HepG2 (cell line): ENCODE measurements at regions not wholly inside any gene's neighbourhood (a gene's known extent, or its start where the extent isn't known, plus 50 kb on each side); places are given as distances from the start of the nearest gene placed in this dataset.

ENCODE experiments used
- ATAC-seq: fragments of 200-7000 bp; cut with Tn5 transposase; 3 replicates; pipeline ENCODE4 v1.9.1; 2020; ENCODE audit warnings: mild to moderate bottlenecking, moderate library complexity
- BruUV-seq: library from RNA; stranded (reverse); fragments of 400-500 nt; replicated peaks from 2 replicates; lab custom pipeline; 2021; lab: Mats Ljungman, UMichigan
- CTCF ChIA-PET: fragments of 300-600 bp; formaldehyde crosslinking; extraction: SDS; loops from one replicate; lab custom pipeline; 2021; ENCODE audit warnings: low total read pairs, inconsistent platforms, low intra/inter-chr PET ratio; lab: Yijun Ruan, JAX
- POLR2A ChIA-PET: fragments of 350-600 bp; sonication (Branson Sonifier 250); formaldehyde crosslinking; loops from one replicate; lab custom pipeline; 2020; ENCODE audit warnings: antibody characterized with exemption, inconsistent platforms; lab: Yijun Ruan, JAX
- DNase-seq: peaks from one replicate; pipeline ENCODE4 v3.0.0-alpha.2; 2015; ENCODE audit warnings: low spot score
- FAIRE-seq: peaks from 3 replicates; lab custom pipeline; 2011; peaks lifted over from hg19 to GRCh38; lab: Jason Lieb, UNC
- H2AFZ ChIP-seq: one replicate; pipeline ENCODE4 v1.6.1; 2011; ENCODE audit warnings: low read length, inconsistent platforms
- H3K27ac ChIP-seq: fragments of 300-600 bp; 3 replicates; pipeline ENCODE4 v1.8.0; 2011; ENCODE audit warnings: mixed run types, mild to moderate bottlenecking, mixed read lengths, low read length, inconsistent platforms; ENCODE audit not compliant: insufficient read depth; ENCODE audit errors: extremely low read length
- H3K27me3 ChIP-seq, 2 experiments: fragments of 200-600 bp in 1 of 2; 2 replicates in 1 of 2; 3 replicates in 1 of 2; pipeline versions ENCODE4 v1.6.0 to v1.8.0; 2011; ENCODE audit warnings: low read length in 2 of 2, mild to moderate bottlenecking in 2 of 2, moderate library complexity in 2 of 2, inconsistent platforms in 1 of 2; ENCODE audit not compliant: insufficient read depth in 2 of 2, control insufficient read depth in 1 of 2
- H3K36me3 ChIP-seq, 2 experiments: fragments of 200-600 bp in 1 of 2; replicated peaks in 1 of 2; 2 replicates in 1 of 2; 3 replicates in 1 of 2; pipeline versions ENCODE4 v1.5.1 to v1.8.0; 2011; ENCODE audit warnings: low read length in 2 of 2, inconsistent platforms in 1 of 2; ENCODE audit not compliant: insufficient read depth in 2 of 2, control insufficient read depth in 1 of 2
- H3K4me1 ChIP-seq: 2 replicates; pipeline ENCODE4 v1.5.1; 2012; ENCODE audit warnings: low read length, inconsistent platforms; ENCODE audit not compliant: insufficient read depth
- H3K4me2 ChIP-seq: 2 replicates; pipeline ENCODE4 v1.6.0; 2011; ENCODE audit warnings: low read depth, low read length, inconsistent platforms
- H3K4me3 ChIP-seq, 3 experiments: fragments of 200-600 bp in 1 of 3; sonication (generic), shearing (Covaris generic) in 1 of 3; replicated peaks in 1 of 3; 2 replicates each; pipeline ENCODE4 v1.5.1; 2011 to 2016; ENCODE audit warnings: low read length in 3 of 3, inconsistent platforms in 2 of 3, low read depth in 2 of 3, mild to moderate bottlenecking in 2 of 3, control low read depth in 1 of 3, mixed read lengths in 1 of 3; ENCODE audit not compliant: insufficient read depth in 1 of 3
- H3K79me2 ChIP-seq: one replicate; pipeline ENCODE4 v1.6.1; 2011; ENCODE audit warnings: low read length, inconsistent platforms; ENCODE audit not compliant: insufficient read depth
- H3K9ac ChIP-seq: 2 replicates; pipeline ENCODE4 v1.6.0; 2011; ENCODE audit warnings: mild to moderate bottlenecking, low read depth, low read length, inconsistent platforms; ENCODE audit not compliant: insufficient read depth
- H3K9me3 ChIP-seq: 2 replicates; pipeline ENCODE4 v1.5.1; 2012; ENCODE audit warnings: mild to moderate bottlenecking, low read length
- H4K20me1 ChIP-seq: 2 replicates; pipeline ENCODE4 v1.6.0; 2011; ENCODE audit warnings: inconsistent platforms, mild to moderate bottlenecking, low read length, moderate library complexity; ENCODE audit not compliant: insufficient read depth
- MZF1 ChIP-seq: sonication (generic); formaldehyde crosslinking; IDR thresholded peaks from 2 replicates; pipeline ENCODE4 v1.8.1; 2023; ENCODE audit warnings: mild to moderate bottlenecking, missing genetic modification reagents, borderline replicate concordance
- SALL2 ChIP-seq: sonication (generic); formaldehyde crosslinking; IDR thresholded peaks from 2 replicates; pipeline ENCODE4 v1.8.1; 2023; ENCODE audit warnings: mild to moderate bottlenecking, missing genetic modification reagents, inconsistent platforms
- SKI ChIP-seq: fragments of 450-650 bp; IDR thresholded peaks from one replicate; pipeline ENCODE4 v1.6.1; 2018; ENCODE audit warnings: mild to moderate bottlenecking; ENCODE audit not compliant: partially characterized antibody
- SMARCC2 ChIP-seq: fragments of 450-650 bp; IDR thresholded peaks from 2 replicates; pipeline ENCODE4 v1.6.1; 2017; ENCODE audit warnings: antibody characterized with exemption, mild to moderate bottlenecking
- STAG1 ChIP-seq: sonication (generic); formaldehyde crosslinking; IDR thresholded peaks from 2 replicates; pipeline ENCODE4 v1.4.0; 2020; ENCODE audit warnings: missing genetic modification reagents
- ZNF367 ChIP-seq: sonication (generic); formaldehyde crosslinking; IDR thresholded peaks from 2 replicates; pipeline ENCODE4 v1.4.0; 2020; ENCODE audit warnings: missing genetic modification reagents, borderline replicate concordance
- ZNF432 ChIP-seq: sonication (generic); formaldehyde crosslinking; IDR thresholded peaks from 2 replicates; pipeline ENCODE4 v1.5.0; 2020; ENCODE audit warnings: missing genetic modification reagents, mild to moderate bottlenecking, borderline replicate concordance
- WGBS: methylation state at CpG from one replicate; pipeline ENCODE4 v1.1.6; 2017; ENCODE audit warnings: low lambda C conversion rate; 5-methylcytosine and 5-hydroxymethylcytosine counted together
- in situ Hi-C: cut with HindIII; loops from 2 replicates; pipeline ENCODE4 v1.10.0; 2017; ENCODE audit warnings: low pct_unique_long_range_greater_than_20kb; ENCODE audit not compliant: extremely low pct_ligation_motif_present
- intact Hi-C: fragments of 100-400 bp; cut with micrococcal nuclease; formaldehyde crosslinking; loops from one replicate; pipeline ENCODE4 v1.10.0; 2022; ENCODE audit not compliant: unreplicated experiment
- TF ChIP-seq, protein P1 (sequence below): sonication (generic); formaldehyde crosslinking; IDR thresholded peaks from 2 replicates; pipeline ENCODE4 v1.4.0; 2020; ENCODE audit warnings: missing genetic modification reagents
- TF ChIP-seq, protein P2 (sequence below): sonication (generic); formaldehyde crosslinking; IDR thresholded peaks from 2 replicates; pipeline ENCODE4 v1.4.0; 2020; ENCODE audit warnings: mild to moderate bottlenecking, low read depth, missing genetic modification reagents
- TF ChIP-seq, protein P3 (sequence below): sonication (generic); formaldehyde crosslinking; IDR thresholded peaks from 2 replicates; pipeline ENCODE4 v1.4.0; 2020; ENCODE audit warnings: missing genetic modification reagents
- TF ChIP-seq, protein P4 (sequence below): sonication (generic); formaldehyde crosslinking; IDR thresholded peaks from 2 replicates; pipeline ENCODE4 v1.5.0; 2020; ENCODE audit warnings: mild to moderate bottlenecking, missing genetic modification reagents

DNA sequence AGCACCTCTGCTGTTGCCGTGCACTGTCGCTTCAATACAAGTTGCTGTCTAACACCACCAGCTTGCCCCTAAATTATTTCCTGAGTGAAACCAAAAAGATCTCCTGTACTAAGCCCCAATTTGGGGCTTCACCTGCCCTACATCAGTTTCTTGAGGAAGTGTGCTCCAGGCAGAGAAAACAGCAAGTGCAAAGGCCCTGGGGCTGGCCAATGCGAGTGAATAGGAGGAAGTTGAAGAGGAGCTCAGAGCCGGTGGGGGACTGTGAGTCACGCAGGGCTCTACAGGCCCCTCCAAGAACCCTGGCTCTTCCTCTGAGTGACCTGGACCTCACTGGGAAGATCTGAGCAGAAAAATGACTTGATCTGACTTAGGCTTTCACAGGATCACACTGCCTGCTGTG lies 117.2 kb downstream of the IPO8 start (continued):
- TF ChIP-seq, protein P1, sequence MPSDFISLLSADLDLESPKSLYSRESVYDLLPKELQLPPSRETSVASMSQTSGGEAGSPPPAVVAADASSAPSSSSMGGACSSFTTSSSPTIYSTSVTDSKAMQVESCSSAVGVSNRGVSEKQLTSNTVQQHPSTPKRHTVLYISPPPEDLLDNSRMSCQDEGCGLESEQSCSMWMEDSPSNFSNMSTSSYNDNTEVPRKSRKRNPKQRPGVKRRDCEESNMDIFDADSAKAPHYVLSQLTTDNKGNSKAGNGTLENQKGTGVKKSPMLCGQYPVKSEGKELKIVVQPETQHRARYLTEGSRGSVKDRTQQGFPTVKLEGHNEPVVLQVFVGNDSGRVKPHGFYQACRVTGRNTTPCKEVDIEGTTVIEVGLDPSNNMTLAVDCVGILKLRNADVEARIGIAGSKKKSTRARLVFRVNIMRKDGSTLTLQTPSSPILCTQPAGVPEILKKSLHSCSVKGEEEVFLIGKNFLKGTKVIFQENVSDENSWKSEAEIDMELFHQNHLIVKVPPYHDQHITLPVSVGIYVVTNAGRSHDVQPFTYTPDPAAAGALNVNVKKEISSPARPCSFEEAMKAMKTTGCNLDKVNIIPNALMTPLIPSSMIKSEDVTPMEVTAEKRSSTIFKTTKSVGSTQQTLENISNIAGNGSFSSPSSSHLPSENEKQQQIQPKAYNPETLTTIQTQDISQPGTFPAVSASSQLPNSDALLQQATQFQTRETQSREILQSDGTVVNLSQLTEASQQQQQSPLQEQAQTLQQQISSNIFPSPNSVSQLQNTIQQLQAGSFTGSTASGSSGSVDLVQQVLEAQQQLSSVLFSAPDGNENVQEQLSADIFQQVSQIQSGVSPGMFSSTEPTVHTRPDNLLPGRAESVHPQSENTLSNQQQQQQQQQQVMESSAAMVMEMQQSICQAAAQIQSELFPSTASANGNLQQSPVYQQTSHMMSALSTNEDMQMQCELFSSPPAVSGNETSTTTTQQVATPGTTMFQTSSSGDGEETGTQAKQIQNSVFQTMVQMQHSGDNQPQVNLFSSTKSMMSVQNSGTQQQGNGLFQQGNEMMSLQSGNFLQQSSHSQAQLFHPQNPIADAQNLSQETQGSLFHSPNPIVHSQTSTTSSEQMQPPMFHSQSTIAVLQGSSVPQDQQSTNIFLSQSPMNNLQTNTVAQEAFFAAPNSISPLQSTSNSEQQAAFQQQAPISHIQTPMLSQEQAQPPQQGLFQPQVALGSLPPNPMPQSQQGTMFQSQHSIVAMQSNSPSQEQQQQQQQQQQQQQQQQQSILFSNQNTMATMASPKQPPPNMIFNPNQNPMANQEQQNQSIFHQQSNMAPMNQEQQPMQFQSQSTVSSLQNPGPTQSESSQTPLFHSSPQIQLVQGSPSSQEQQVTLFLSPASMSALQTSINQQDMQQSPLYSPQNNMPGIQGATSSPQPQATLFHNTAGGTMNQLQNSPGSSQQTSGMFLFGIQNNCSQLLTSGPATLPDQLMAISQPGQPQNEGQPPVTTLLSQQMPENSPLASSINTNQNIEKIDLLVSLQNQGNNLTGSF (CRISPR knock-in tag): no peak
- TF ChIP-seq, protein P2, sequence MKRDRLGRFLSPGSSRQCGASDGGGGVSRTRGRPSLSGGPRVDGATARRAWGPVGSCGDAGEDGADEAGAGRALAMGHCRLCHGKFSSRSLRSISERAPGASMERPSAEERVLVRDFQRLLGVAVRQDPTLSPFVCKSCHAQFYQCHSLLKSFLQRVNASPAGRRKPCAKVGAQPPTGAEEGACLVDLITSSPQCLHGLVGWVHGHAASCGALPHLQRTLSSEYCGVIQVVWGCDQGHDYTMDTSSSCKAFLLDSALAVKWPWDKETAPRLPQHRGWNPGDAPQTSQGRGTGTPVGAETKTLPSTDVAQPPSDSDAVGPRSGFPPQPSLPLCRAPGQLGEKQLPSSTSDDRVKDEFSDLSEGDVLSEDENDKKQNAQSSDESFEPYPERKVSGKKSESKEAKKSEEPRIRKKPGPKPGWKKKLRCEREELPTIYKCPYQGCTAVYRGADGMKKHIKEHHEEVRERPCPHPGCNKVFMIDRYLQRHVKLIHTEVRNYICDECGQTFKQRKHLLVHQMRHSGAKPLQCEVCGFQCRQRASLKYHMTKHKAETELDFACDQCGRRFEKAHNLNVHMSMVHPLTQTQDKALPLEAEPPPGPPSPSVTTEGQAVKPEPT (CRISPR knock-in tag): no peak
- TF ChIP-seq STAG1 (no peak), SKI (no peak), MZF1 (CRISPR knock-in tag) (no peak), ZNF432 (CRISPR knock-in tag) (no peak)

DNA sequence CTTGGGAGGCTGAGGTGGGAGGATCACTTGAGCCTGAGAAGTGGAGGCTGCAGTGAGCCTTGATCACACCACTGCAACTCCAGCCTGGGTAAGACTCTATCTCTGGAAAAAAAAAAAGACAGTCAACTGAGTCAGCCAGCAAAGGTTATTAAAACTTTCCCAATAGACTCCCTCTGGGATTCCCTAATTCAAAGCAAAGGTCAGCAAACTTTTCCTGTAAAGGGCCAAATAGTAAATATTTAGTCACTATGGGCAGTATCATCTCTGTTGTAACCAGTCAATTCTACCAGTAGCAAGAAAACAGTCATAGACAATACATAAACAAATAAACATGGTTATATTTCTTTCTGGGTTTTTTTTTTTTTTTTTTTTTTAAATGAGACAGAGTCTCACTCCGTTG lies 122.5 kb downstream of the IPO8 start:
- no TSS peak for BruUV-seq
- no peak overlapping the region for H3K27ac ChIP-seq
- 91% methylated on average over 1 of the region's 1 CpG for WGBS
- no peak overlapping the region for H3K4me3 ChIP-seq
- H3K9ac ChIP-seq: no peak overlapping the region
- no peaks in the 10 kb centered on the region for H3K9me3 ChIP-seq
- in situ Hi-C loops: no loop called here
- FAIRE-seq (no peak), DNase-seq (no peak), ATAC-seq (no peak)
- H4K20me1 ChIP-seq: no peaks in the 10 kb centered on the region
- intact Hi-C loops: no loop called here
- no peaks in the 10 kb centered on the region for H3K79me2 ChIP-seq
- H3K4me1 ChIP-seq: peaks cover 9% of the 10 kb centered on the region
- ChIA-PET POLR2A (no interaction called here), CTCF (no interaction called here)
- no peaks in the 10 kb centered on the region for H3K36me3 ChIP-seq
- H3K27me3 ChIP-seq: no peaks in the 10 kb centered on the region; a peak in 1 of 5 replicates
- H3K4me2 ChIP-seq: no peak overlapping the region
- H2AFZ ChIP-seq: no peak overlapping the region
- TF ChIP-seq SKI (no peak), SALL2 (no peak), SMARCC2 (no peak), ZNF367 (CRISPR knock-in tag) (no peak)
- TF ChIP-seq, protein P3, sequence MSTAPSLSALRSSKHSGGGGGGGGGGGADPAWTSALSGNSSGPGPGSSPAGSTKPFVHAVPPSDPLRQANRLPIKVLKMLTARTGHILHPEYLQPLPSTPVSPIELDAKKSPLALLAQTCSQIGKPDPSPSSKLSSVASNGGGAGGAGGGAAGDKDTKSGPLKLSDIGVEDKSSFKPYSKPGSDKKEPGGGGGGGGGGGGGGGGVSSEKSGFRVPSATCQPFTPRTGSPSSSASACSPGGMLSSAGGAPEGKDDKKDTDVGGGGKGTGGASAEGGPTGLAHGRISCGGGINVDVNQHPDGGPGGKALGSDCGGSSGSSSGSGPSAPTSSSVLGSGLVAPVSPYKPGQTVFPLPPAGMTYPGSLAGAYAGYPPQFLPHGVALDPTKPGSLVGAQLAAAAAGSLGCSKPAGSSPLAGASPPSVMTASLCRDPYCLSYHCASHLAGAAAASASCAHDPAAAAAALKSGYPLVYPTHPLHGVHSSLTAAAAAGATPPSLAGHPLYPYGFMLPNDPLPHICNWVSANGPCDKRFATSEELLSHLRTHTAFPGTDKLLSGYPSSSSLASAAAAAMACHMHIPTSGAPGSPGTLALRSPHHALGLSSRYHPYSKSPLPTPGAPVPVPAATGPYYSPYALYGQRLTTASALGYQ (CRISPR knock-in tag): no peak
- TF ChIP-seq, protein P4, sequence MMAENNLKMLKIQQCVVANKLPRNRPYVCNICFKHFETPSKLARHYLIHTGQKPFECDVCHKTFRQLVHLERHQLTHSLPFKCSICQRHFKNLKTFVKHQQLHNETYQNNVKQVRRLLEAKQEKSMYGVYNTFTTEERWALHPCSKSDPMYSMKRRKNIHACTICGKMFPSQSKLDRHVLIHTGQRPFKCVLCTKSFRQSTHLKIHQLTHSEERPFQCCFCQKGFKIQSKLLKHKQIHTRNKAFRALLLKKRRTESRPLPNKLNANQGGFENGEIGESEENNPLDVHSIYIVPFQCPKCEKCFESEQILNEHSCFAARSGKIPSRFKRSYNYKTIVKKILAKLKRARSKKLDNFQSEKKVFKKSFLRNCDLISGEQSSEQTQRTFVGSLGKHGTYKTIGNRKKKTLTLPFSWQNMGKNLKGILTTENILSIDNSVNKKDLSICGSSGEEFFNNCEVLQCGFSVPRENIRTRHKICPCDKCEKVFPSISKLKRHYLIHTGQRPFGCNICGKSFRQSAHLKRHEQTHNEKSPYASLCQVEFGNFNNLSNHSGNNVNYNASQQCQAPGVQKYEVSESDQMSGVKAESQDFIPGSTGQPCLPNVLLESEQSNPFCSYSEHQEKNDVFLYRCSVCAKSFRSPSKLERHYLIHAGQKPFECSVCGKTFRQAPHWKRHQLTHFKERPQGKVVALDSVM: peak; percentile 80
